Esophagus muscularis mucosa (tissue), 3 donors: ENCODE measurements at regions not wholly inside any gene's neighbourhood (a gene's known extent, or its start where the extent isn't known, plus 50 kb on each side); places are given as distances from the start of the nearest gene placed in this dataset.

Experiments
- POLR2A ChIP-seq: fragments of 450-650 bp; IDR thresholded peaks from one replicate; pipeline ENCODE4 v1.6.1; 2017; ENCODE audit warnings: antibody characterized with exemption, moderate library complexity, mild to moderate bottlenecking, low read depth
- POLR2AphosphoS5 ChIP-seq, 2 donors: sonication (generic); formaldehyde crosslinking; IDR thresholded peaks; one replicate each; pipeline ENCODE4 v1.6.1; 2017; ENCODE audit warnings: antibody characterized with exemption in 2 of 2
- TF ChIP-seq, protein P1 (sequence below), 3 experiments: fragments of 200-600 bp in 2 of 3; fragments of 450-650 bp in 1 of 3; sonication (generic) in 2 of 3; IDR thresholded peaks; one replicate each; pipeline ENCODE4 v1.5.1; 2017 to 2019; ENCODE audit warnings: antibody characterized with exemption in 3 of 3, mild to moderate bottlenecking in 2 of 3, moderate library complexity in 1 of 3

DNA sequence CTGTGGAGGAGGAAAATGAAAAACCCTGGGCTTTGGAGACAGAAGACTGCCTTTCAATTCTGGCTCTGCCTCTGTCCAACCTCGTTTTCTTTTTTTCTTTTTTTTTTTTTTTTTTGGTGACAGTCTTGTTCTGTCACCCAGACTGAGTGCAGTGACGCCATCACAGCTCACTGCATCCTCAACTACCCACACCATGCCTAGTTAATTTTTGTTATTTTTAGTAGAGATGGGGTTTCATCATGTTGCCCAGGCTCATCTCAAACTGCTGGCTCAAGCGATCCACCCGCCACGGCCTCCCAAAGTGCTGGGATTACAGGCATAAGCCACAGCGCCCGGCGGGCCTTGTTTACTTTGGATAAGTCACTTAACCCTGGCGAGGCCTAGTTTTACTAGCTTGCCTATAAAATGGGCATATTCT, 66.3 kb upstream of the SLC25A26 start:
- TF ChIP-seq, protein P1, sequence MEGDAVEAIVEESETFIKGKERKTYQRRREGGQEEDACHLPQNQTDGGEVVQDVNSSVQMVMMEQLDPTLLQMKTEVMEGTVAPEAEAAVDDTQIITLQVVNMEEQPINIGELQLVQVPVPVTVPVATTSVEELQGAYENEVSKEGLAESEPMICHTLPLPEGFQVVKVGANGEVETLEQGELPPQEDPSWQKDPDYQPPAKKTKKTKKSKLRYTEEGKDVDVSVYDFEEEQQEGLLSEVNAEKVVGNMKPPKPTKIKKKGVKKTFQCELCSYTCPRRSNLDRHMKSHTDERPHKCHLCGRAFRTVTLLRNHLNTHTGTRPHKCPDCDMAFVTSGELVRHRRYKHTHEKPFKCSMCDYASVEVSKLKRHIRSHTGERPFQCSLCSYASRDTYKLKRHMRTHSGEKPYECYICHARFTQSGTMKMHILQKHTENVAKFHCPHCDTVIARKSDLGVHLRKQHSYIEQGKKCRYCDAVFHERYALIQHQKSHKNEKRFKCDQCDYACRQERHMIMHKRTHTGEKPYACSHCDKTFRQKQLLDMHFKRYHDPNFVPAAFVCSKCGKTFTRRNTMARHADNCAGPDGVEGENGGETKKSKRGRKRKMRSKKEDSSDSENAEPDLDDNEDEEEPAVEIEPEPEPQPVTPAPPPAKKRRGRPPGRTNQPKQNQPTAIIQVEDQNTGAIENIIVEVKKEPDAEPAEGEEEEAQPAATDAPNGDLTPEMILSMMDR (IDR thresholded peaks at IDR 0.05), result no peak
- TF ChIP-seq POLR2A, result no peak
- no peak for TF ChIP-seq POLR2AphosphoS5 (IDR thresholded peaks at IDR 0.05)
